ENCODE measurements at regions not wholly inside any gene's neighbourhood (a gene's known extent, or its start where the extent isn't known, plus 50 kb on each side); places are given as distances from the start of the nearest gene placed in this dataset.

DNA sequence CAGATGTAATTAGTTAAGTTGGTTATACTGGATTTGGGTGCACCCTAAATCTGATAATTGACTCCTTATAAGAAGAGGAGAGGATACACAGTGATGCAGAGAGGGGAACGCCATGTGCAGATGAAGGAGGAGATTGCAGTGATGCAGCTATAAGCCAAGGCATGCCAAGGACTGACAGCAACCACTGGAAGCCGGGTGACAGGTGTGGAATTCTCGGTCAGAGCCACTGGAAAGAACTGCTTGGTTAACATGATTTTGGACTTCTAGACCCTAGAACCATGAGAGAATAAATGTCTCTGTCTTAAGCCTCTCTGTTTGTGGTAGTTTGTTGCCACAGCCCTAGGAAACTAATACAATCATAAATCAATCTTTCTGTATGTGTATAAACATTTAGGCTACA is 403.3 kb upstream of the CDH20 start:
- TF ChIP-seq CTCF (IDR thresholded peaks at IDR 0.05) (no peak), POLR2A (IDR thresholded peaks at IDR 0.05) (no peak)
